SKM-1 (cell line): ENCODE measurements at regions not wholly inside any gene's neighbourhood (a gene's known extent, or its start where the extent isn't known, plus 50 kb on each side); places are given as distances from the start of the nearest gene placed in this dataset.

Experiments
- DNase-seq: peaks from one replicate; lab custom pipeline; 2025; ENCODE audit not compliant: unreplicated experiment; lab: John Stamatoyannopoulos, UW

GRCh38 chr18:78711971-78712370, 267.6 kb upstream of the SALL3 start:
- DNase-seq, result no peak

- no peak for DNase-seq
These were observed 266.5 kb upstream of the SALL3 start for GRCh38 chr18:78713069-78713468.

DNA sequence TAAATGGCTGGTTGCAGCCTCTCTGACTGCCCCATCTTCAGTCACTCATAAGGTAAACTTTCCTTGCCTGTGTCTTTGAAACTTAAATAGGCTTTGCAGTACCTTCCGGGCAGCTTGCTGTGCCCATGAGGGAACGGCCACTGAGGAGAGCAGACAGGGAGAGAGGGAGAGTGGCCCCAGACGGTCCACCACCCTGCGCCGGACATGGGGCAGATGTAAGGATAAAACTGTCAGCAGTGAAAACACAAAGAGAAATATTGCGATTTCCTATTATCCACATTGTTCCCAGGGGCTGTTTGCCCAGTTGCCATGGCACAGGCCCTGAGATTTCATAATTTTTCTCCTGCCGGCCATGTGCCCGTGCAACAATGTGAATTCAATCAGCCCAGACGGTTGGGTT, 265.9 kb upstream of the SALL3 start:
- DNase-seq, result no peak

DNA sequence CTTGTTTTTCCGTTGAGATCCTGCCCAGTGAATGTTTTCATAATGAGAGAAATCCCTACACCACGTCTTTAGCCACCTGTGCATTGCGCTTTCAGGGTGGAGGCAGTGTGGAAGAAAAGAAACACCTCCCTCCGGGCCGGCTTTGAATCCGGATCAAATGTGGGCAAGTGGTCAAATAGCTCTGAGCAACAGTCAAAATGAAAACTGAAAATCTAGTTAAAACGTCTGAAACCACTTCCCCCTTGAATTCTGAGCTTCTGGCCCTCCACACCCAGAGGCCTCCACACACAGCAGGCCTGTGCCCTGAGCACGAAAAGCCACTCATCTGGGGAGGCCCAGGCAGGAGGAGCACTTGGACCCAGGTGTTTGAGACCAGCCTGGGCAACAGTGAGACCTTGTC, 263.6 kb upstream of the SALL3 start:
- DNase-seq, result no peak

DNA sequence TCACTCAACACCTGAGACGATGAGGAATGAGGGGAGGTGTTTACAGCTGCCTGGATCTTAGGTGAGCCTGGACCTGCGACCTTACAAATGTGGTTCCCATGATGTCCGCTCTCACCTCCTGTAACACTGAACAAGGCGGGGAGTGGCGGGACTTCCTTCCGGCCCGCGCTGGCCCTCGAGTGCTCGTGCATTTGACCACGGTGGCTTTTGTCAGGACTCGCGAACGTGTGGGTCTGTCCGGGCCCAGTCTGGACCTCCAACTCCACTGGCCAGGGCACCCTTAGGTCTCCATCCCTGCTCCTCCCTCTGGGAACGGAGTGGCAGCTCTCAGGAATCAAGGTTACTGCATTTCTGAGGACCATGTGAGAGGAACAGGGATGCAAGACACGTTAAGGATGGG, 263.0 kb upstream of the SALL3 start:
- no peak for DNase-seq

GRCh38 chr18:78717051-78717765, 262.4 kb upstream of the SALL3 start:
- DNase-seq, result no peak

GRCh38 chr18:78717766-78718150, 261.9 kb upstream of the SALL3 start:
- DNase-seq, result no peak

- no peak for DNase-seq
These were observed 259.8 kb upstream of the SALL3 start for GRCh38 chr18:78719821-78720220.

- no peak for DNase-seq
These were observed 259.0 kb upstream of the SALL3 start for GRCh38 chr18:78720456-78721237.

DNA sequence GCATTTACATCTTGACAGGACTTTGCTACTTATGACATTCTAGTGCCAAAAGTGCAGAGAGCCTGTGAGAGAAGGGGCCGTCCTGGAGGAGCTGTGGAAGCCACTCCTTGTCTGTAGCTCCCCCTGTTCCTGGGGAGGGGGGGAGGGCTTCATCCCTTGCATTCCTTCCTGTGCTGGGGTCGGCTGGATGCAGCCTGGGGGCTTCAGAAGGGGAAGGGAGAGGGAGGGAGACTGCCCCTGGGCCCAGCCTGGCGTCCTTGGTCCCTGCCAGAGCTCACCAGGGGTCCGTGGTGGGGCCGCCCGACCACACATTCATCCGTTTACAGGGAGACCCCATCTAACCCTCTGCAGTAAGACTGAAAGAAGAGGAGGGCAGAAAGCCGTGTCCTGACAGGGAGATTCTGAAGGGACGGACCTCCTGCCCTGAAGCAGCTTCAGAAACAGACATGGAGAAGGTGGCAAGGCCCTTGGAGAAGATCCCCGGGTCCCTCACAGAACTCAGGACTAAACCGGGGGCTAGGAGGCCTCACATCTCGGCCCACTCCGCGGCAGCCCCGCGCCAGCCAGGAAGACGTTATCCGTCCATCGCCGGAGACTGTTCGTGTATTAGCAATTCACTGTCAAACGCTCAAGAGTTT, 258.3 kb upstream of the SALL3 start:
- DNase-seq, result no peak

DNA sequence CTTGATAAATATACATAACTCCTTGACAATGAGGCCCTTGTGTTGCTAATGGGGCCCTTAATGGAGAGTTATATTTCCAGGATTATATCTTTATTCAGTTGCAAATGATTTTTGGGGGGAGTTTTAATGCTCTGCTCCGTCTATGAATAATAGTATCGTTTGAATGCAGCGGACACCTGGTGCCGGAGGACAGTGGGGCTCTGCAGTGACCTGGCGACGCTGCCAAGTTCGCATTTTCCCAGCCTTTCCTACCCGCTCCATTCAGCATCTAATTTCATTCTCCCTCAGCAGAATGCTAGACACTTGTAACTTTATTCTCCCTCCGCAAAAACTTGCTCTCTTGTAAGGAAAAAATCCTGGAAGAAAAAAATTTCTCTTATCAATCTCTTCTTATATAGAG, 257.6 kb upstream of the SALL3 start:
- no peak for DNase-seq

DNA sequence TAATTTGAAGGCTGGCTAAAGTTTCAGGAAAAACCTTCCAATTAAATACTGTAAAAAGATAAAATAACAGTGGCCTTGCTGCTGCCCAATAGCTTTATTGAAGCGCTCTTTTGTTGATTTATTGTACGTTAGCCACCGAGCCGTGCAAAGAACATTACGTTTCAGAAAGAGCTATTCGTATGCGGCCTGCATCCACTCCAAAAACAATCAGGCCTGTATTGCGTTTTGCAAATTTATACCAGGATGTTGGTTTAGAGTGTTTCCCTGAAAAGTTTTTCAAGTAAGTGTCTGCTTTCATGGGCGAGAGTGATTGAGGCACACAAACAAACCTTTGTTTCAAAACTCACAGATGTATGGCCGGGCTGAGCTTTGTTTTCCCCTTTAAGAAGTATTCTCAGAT, 257.2 kb upstream of the SALL3 start:
- no peak for DNase-seq

- no peak for DNase-seq
These were observed 256.5 kb upstream of the SALL3 start for GRCh38 chr18:78722929-78723710.

DNA sequence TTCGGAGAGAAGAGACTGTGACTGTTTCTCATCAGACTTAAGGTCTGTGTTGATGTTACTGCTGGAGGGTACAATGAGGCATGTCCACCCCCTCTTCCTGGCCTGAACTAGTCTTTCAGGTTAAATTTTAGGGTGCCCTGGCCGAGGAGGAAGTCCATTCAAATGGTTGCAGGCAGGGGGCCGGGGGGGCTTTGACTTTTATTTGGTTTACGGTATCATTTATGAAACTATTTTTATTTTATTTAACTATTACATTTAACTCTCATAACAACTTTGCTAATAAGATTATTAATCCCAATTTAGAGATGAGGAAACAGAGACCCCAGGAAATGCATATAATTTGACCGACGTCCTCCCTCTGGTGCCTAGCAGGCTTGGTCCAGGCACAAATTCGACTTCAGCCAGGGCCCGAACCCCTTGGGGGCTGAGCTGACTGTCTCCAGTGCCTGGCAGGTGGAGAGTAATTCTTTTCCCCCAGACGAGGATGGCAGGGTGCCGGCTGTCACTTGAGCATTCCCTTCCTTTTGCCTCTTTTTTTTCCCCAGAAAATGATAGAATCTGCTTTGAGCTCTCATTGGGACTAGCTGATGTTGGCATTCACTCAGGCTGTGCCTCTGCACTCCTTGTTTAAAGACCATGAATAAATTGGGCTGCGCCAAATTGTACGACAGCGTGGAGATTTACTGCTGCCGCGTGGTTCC, 255.3 kb upstream of the SALL3 start:
- DNase-seq, result no peak

DNA sequence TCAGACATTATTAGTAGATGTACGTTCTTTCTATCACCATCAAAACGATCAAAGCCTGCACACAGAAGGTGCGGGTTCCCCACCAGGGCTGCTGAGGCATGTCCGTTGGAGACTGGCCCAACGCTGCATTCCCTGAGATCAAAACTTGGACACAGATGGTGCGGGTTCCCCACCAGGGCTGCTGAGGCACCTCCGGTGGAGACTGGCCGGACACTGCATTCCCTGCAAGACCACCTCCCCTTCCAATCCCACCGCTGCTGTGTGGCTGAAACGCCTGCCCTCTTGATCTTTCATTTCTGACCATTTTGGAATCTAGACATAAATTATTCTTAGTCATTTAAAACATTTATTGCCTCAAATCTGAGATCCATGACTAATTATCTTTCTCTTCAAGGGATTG, 254.2 kb upstream of the SALL3 start:
- no peak for DNase-seq

GRCh38 chr18:78726326-78727056, 253.1 kb upstream of the SALL3 start:
- DNase-seq, result no peak

- DNase-seq, result no peak
These were observed 252.4 kb upstream of the SALL3 start for GRCh38 chr18:78727057-78727739.

GRCh38 chr18:78727877-78728783, 251.5 kb upstream of the SALL3 start:
- DNase-seq, result no peak
